PFSK-1 (cell line): ENCODE measurements at regions not wholly inside any gene's neighbourhood (a gene's known extent, or its start where the extent isn't known, plus 50 kb on each side); places are given as distances from the start of the nearest gene placed in this dataset.

Experiments
- FOXP2 ChIP-seq: optimal IDR thresholded peaks from 2 replicates; pipeline ENCODE3; 2011; ENCODE audit warnings: borderline replicate concordance, control low read depth, inconsistent platforms; ENCODE audit not compliant: insufficient read depth; ENCODE audit errors: extremely low read length, extremely low read depth
- POLR2AphosphoS5 ChIP-seq: IDR thresholded peaks from 2 replicates; pipeline ENCODE4 v1.6.1; 2012; ENCODE audit warnings: low read depth, mild to moderate bottlenecking, control low read depth, low read length, moderate library complexity
- SIN3A ChIP-seq: IDR thresholded peaks from 2 replicates; pipeline ENCODE4 v1.6.1; 2012; ENCODE audit warnings: mild to moderate bottlenecking, low read length, moderate library complexity, borderline replicate concordance; ENCODE audit not compliant: insufficient read depth
- TAF1 ChIP-seq: IDR thresholded peaks from 2 replicates; pipeline ENCODE4 v1.6.1; 2012; ENCODE audit warnings: low read length, control low read depth, borderline replicate concordance; ENCODE audit not compliant: insufficient read depth
- TF ChIP-seq, protein P1 (sequence below), 2 experiments: IDR thresholded peaks; 2 replicates each; pipeline versions ENCODE4 v1.6.1 to v1.8.0; 2011 to 2012; ENCODE audit warnings: low read depth in 2 of 2, low read length in 2 of 2, control low read depth in 1 of 2, inconsistent platforms in 1 of 2, mild to moderate bottlenecking in 1 of 2, moderate library complexity in 1 of 2; ENCODE audit not compliant: insufficient read depth in 1 of 2

- TF ChIP-seq POLR2AphosphoS5 (no peak), TAF1 (no peak), SIN3A (no peak), FOXP2 (no peak)
- TF ChIP-seq, protein P1, sequence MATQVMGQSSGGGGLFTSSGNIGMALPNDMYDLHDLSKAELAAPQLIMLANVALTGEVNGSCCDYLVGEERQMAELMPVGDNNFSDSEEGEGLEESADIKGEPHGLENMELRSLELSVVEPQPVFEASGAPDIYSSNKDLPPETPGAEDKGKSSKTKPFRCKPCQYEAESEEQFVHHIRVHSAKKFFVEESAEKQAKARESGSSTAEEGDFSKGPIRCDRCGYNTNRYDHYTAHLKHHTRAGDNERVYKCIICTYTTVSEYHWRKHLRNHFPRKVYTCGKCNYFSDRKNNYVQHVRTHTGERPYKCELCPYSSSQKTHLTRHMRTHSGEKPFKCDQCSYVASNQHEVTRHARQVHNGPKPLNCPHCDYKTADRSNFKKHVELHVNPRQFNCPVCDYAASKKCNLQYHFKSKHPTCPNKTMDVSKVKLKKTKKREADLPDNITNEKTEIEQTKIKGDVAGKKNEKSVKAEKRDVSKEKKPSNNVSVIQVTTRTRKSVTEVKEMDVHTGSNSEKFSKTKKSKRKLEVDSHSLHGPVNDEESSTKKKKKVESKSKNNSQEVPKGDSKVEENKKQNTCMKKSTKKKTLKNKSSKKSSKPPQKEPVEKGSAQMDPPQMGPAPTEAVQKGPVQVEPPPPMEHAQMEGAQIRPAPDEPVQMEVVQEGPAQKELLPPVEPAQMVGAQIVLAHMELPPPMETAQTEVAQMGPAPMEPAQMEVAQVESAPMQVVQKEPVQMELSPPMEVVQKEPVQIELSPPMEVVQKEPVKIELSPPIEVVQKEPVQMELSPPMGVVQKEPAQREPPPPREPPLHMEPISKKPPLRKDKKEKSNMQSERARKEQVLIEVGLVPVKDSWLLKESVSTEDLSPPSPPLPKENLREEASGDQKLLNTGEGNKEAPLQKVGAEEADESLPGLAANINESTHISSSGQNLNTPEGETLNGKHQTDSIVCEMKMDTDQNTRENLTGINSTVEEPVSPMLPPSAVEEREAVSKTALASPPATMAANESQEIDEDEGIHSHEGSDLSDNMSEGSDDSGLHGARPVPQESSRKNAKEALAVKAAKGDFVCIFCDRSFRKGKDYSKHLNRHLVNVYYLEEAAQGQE (IDR thresholded peaks at IDR 0.05; ENCODE audit: insufficient read depth in 1 of 2, low read depth in 2 of 2, low read length in 2 of 2), result no peak
Observed at GRCh38 chr5:63341442-63341841, 620.8 kb downstream of the HTR1A start.
